Tibial artery (tissue), 4 donors: ENCODE measurements at regions not wholly inside any gene's neighbourhood (a gene's known extent, or its start where the extent isn't known, plus 50 kb on each side); places are given as distances from the start of the nearest gene placed in this dataset.

Experiments used
- DNase-seq, 2 donors: peaks; one replicate each; pipeline ENCODE4 v3.0.0-alpha.2; 2019
- H3K27ac ChIP-seq, 2 donors: fragments of 200-600 bp; sonication (generic) in 1 of 2; 1 replicate in 1 of 2; 2 replicates in 1 of 2; pipeline ENCODE4 v1.5.1; 2018 to 2019; ENCODE audit warnings: mild to moderate bottlenecking in 1 of 2
- H3K27me3 ChIP-seq, 2 donors: fragments of 200-600 bp; sonication (generic) in 1 of 2; one replicate each; pipeline versions ENCODE4 v1.5.1 to v1.6.0; 2016 to 2019
- H3K36me3 ChIP-seq, 3 donors: fragments of 200-600 bp; sonication (generic) in 2 of 3; one replicate each; pipeline ENCODE4 v1.5.1; 2016 to 2019; ENCODE audit warnings: mild to moderate bottlenecking in 2 of 3
- H3K4me1 ChIP-seq, 4 donors: fragments of 200-600 bp; sonication (generic) in 2 of 4; 1 replicate in 3 of 4; 2 replicates in 1 of 4; pipeline ENCODE4 v1.5.1; 2016 to 2019
- H3K4me3 ChIP-seq, 2 donors: fragments of 200-600 bp; sonication (generic) in 1 of 2; 1 replicate in 1 of 2; 2 replicates in 1 of 2; pipeline ENCODE4 v1.5.1; 2018 to 2019; ENCODE audit warnings: mild to moderate bottlenecking in 2 of 2
- H3K9me3 ChIP-seq, 3 donors: fragments of 200-600 bp; sonication (generic) in 1 of 3; one replicate each; pipeline ENCODE4 v1.5.1; 2016 to 2019
- intact Hi-C: fragments of 100-400 bp; cut with DNase I; formaldehyde crosslinking; loops from one replicate; pipeline ENCODE4 v1.15.0; 2023; ENCODE audit warnings: low total_unique reads
- TF ChIP-seq, protein P1 (sequence below), 2 experiments: fragments of 200-600 bp in 1 of 2; fragments of 450-650 bp in 1 of 2; IDR thresholded peaks; one replicate each; pipeline ENCODE4 v1.5.1; 2017 to 2019; ENCODE audit warnings: antibody characterized with exemption in 2 of 2, mild to moderate bottlenecking in 1 of 2, moderate library complexity in 1 of 2

DNA sequence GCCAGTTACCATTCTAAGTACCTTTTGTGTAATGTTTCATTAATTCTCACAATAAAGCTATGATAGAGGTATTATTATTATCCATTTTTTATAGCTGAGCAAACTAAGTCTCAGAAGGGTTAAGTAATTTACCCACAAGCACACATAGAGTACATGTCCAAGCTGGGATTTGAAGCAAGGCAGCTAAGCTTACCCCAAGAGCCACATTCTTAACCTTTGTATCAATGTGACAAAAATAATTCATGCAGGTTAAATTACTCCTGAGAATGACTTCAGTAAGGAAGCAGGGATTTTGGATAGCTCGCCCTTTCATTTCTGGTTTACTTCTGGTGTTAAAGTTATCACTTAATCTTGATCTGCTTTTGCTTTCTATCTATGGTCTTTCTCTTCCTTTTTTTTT is 141.9 kb downstream of the ACTBL2 start:
- Histone ChIP-seq H3K4me3 (no peak overlapping the region), H3K9me3 (no peaks in the 10 kb centered on the region), H3K4me1 (peaks cover 0 to 5% (median 0%) of the 10 kb centered on the region in 4 donors), H3K36me3 (no peaks in the 10 kb centered on the region), H3K27me3 (no peaks in the 10 kb centered on the region), H3K27ac (no peak overlapping the region)
- TF ChIP-seq, protein P1, sequence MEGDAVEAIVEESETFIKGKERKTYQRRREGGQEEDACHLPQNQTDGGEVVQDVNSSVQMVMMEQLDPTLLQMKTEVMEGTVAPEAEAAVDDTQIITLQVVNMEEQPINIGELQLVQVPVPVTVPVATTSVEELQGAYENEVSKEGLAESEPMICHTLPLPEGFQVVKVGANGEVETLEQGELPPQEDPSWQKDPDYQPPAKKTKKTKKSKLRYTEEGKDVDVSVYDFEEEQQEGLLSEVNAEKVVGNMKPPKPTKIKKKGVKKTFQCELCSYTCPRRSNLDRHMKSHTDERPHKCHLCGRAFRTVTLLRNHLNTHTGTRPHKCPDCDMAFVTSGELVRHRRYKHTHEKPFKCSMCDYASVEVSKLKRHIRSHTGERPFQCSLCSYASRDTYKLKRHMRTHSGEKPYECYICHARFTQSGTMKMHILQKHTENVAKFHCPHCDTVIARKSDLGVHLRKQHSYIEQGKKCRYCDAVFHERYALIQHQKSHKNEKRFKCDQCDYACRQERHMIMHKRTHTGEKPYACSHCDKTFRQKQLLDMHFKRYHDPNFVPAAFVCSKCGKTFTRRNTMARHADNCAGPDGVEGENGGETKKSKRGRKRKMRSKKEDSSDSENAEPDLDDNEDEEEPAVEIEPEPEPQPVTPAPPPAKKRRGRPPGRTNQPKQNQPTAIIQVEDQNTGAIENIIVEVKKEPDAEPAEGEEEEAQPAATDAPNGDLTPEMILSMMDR (IDR thresholded peaks at IDR 0.05): no peak
- no peak for DNase-seq
- intact Hi-C loops: no loop called here

DNA sequence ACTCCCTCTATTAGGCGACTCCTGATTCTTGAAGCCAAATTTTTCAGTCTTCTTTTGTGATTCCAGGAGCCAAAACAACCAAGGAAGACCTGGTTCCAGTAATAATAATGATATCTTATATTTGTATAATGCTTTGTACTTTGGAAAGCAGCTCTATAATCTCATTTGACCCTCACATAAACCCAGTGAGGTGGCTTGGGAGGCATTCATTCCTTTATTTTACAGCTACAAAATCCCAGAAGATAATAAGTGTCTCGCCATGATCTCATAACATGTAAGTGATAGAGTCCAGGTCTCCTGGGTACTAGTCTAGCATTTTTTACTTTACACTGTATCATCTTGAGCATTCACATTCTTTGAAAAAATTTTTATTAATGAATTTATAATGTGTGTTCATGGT is 143.1 kb downstream of the ACTBL2 start:
- H3K27ac ChIP-seq: no peak overlapping the region
- intact Hi-C loops: no loop called here
- no peak for DNase-seq
- H3K36me3 ChIP-seq: no peaks in the 10 kb centered on the region
- no peak overlapping the region for H3K4me3 ChIP-seq
- no peaks in the 10 kb centered on the region for H3K27me3 ChIP-seq
- H3K9me3 ChIP-seq: no peaks in the 10 kb centered on the region
- TF ChIP-seq, protein P1 (IDR thresholded peaks at IDR 0.05): no peak
- H3K4me1 ChIP-seq: peaks cover 0 to 17% (median 0%) of the 10 kb centered on the region in 4 donors

DNA sequence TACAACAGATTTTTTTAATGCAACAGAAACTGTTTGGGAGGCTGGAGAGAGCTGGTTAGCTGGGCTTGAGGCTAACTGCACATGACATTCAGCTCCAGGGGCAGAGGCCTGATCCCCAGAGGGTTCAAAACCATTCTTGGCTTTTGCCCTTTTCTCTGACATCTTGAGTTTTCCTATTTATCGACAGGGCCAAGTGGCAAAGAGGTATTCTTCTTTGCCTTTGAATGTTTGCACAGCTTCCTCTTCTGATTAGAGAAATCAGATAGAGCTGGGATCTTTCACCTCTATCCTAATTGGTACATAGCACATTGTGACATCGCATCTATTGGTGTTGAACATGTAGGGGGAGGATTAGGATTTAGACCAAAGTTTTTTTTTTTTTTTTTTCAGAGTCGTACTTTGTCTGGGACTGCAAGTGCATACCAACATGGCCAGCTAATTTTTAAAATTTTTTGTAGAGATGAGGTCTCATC is 143.7 kb downstream of the ACTBL2 start:
- H3K36me3 ChIP-seq: no peaks in the 10 kb centered on the region
- no peaks in the 10 kb centered on the region for H3K9me3 ChIP-seq
- intact Hi-C loops: no loop called here
- no peak overlapping the region for H3K4me3 ChIP-seq
- H3K4me1 ChIP-seq: peaks cover 0 to 19% (median 0%) of the 10 kb centered on the region in 4 donors
- DNase-seq: no peak
- H3K27ac ChIP-seq: no peak overlapping the region
- H3K27me3 ChIP-seq: no peaks in the 10 kb centered on the region
- TF ChIP-seq, protein P1 (IDR thresholded peaks at IDR 0.05): no peak

DNA sequence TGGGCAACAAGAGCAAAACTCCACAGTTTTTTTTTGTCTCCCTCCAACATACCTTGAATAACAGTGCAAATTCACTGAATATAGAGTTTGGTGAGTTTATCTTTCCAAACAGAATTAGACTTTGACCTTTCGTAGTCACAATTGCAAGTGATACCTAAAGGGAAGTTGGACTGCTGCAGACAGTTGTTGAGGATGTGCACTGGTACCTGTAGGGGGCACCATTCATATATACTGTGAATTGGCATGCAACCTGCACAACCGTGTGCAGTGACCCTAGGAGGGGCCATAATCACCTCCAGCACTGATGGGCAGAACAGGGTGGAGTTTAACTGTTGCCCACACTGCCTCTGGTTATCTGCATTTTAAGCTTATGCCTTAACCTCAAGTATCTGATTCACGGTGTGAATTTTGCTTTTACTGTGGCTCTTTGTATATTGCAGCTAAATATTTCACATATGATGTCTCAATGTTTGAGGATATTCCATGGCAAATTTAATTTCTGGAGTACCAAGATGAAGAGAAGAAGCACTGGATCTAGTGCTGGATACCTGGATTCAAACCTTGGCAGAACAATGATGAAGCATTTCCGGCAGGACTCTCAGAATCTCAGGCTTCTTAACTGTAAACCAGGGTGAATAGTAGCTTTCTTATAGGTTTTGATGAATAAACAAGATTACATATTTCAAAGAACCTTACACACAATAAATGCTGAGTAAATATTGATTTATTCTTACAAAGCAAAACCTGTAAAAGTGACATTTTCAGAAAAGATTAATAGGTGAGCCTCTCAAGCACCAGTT is 144.3 kb downstream of the ACTBL2 start:
- TF ChIP-seq, protein P1 (IDR thresholded peaks at IDR 0.05): no peak
- no peak for DNase-seq
- Histone ChIP-seq H3K4me3 (no peak overlapping the region), H3K9me3 (no peaks in the 10 kb centered on the region), H3K36me3 (no peaks in the 10 kb centered on the region), H3K27me3 (no peaks in the 10 kb centered on the region), H3K27ac (no peak overlapping the region), H3K4me1 (peaks cover 0 to 19% (median 0%) of the 10 kb centered on the region in 4 donors)
- intact Hi-C loops: no loop called here

DNA sequence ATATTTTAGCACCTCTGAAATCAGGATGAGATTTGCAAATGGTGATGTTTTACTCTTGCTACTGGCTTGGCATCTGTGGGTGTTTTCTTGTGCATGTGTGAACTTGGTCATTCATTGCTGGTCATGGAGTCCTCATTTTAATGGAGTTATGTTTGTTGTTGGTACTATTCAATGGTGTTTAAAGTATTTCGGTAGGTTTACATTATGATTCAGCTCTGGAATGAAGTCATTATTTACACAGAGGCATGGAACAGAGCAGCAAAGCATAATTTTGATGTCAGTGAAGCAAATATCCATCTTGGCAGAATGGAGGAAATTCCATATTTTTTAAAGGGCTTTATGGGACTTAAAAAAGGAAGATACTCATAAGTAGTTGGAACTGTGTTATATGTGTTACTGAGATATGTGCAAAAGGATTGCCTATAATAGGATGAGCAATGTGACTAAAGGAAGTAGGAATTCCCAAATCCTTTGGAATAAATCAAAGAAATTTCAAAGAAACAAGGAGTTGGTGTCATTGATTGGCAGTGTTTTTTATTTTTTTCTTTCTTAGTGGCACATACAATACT is 147.4 kb downstream of the ACTBL2 start:
- Histone ChIP-seq H3K36me3 (no peaks in the 10 kb centered on the region), H3K4me1 (peaks cover 0 to 30% (median 0%) of the 10 kb centered on the region in 4 donors), H3K27ac (no peak overlapping the region), H3K4me3 (no peak overlapping the region), H3K9me3 (no peaks in the 10 kb centered on the region), H3K27me3 (no peaks in the 10 kb centered on the region)
- no peak for DNase-seq
- intact Hi-C loops: no loop called here
- TF ChIP-seq, protein P1 (IDR thresholded peaks at IDR 0.05): no peak
